ENCODE measurements at regions not wholly inside any gene's neighbourhood (a gene's known extent, or its start where the extent isn't known, plus 50 kb on each side); places are given as distances from the start of the nearest gene placed in this dataset.

DNA sequence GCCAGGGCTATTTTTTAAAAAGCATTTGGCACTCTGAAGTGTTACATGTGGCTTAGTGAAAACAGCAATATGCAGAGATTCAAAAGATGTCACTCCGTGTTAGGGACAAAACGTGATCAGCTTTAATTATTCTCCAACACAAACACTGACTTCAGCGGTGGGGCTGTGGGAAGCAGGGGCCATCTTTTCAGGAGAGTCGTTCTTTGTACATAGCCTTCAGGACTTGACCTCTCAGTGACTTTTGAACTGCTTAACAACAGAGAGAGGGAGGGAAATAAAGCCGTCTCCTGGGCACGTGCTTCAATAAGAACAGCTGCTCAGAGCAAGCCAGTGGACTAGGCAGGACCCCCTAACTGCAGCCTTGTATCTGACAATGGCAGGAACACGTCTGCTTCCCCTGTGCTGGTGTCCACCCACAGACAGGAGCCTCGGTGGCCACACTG lies 95.0 kb upstream of the HDAC4 start:
- BruUV-seq (replicated peaks) = no TSS peak
- SMC1A ChIA-PET (ENCODE audit: uncharacterized antibody, unreplicated experiment) = interaction anchor here (0.7 kb wide), 1 partner anchor 23 kb away, joined by 3 read pairs; no protein-coding TSS in a partner anchor
- CTCF ChIA-PET = no interaction called here
- no peaks in the 10 kb centered on the region for H4K20me1 ChIP-seq (ENCODE audit: control insufficient read depth, insufficient read depth)
- FAIRE-seq = no peak
- H3K4me3 ChIP-seq = no peak overlapping the region
- H3K4me2 ChIP-seq (ENCODE audit: control insufficient read depth, insufficient read depth) = no peak overlapping the region
- 6% methylated on average over 8 of the region's 8 CpGs for WGBS (ENCODE audit: insufficient coverage, insufficient replicate concordance, low lambda C conversion rate, missing lambda C conversion rate)
- ATAC-seq = no peak
- H3K79me2 ChIP-seq (ENCODE audit: control insufficient read depth, insufficient read depth, low read length) = no peaks in the 10 kb centered on the region
- no peaks in the 10 kb centered on the region for H3K4me1 ChIP-seq (ENCODE audit: control insufficient read depth, insufficient read depth, low read length)
- intact Hi-C loops (cut with micrococcal nuclease; ENCODE audit: unreplicated experiment) = no loop called here
- no peaks in the 10 kb centered on the region; the same call in 2 of the 3 replicates for H3K9me3 ChIP-seq (replicated peaks; ENCODE audit: control insufficient read depth, insufficient read depth, low read length)
- H3K36me3 ChIP-seq (ENCODE audit: control insufficient read depth in 2 of 2, insufficient read depth in 2 of 2, low read length in 1 of 2) = no peaks in the 10 kb centered on the region
- no peaks in the 10 kb centered on the region; a peak in 1 of 4 replicates for H3K27me3 ChIP-seq (replicated peaks in 1 of 2; ENCODE audit: control insufficient read depth in 2 of 2, insufficient read depth in 2 of 2, low read length in 1 of 2)
- no peak overlapping the region for H3K9ac ChIP-seq (ENCODE audit: control insufficient read depth, insufficient read depth, low read length)
- POLR2A ChIA-PET = no interaction called here
- DNase-seq (ENCODE audit: low read depth, low spot score) = no peak
- no peak overlapping the region for H2AFZ ChIP-seq (ENCODE audit: control insufficient read depth, low read depth, low read length)
- RAD21 ChIA-PET (ENCODE audit: unreplicated experiment) = no interaction called here
- H3K27ac ChIP-seq (ENCODE audit: control insufficient read depth, insufficient read depth) = no peak overlapping the region
- in situ Hi-C loops (cut with MboI) = no loop called here
- TF ChIP-seq, protein P1, sequence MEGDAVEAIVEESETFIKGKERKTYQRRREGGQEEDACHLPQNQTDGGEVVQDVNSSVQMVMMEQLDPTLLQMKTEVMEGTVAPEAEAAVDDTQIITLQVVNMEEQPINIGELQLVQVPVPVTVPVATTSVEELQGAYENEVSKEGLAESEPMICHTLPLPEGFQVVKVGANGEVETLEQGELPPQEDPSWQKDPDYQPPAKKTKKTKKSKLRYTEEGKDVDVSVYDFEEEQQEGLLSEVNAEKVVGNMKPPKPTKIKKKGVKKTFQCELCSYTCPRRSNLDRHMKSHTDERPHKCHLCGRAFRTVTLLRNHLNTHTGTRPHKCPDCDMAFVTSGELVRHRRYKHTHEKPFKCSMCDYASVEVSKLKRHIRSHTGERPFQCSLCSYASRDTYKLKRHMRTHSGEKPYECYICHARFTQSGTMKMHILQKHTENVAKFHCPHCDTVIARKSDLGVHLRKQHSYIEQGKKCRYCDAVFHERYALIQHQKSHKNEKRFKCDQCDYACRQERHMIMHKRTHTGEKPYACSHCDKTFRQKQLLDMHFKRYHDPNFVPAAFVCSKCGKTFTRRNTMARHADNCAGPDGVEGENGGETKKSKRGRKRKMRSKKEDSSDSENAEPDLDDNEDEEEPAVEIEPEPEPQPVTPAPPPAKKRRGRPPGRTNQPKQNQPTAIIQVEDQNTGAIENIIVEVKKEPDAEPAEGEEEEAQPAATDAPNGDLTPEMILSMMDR (IDR thresholded peaks at IDR 0.05 in 2 of 3, conservative IDR thresholded peaks at IDR 0.05 in 1 of 3; ENCODE audit: control insufficient read depth in 2 of 3, extremely low read depth in 1 of 3, insufficient read depth in 1 of 3, low read depth in 3 of 3, low read length in 3 of 3) = no peak
- no peak for TF ChIP-seq JUND (IDR thresholded peaks at IDR 0.05; ENCODE audit: low read depth, low read length)
- TF ChIP-seq TAF1 (IDR thresholded peaks at IDR 0.05; ENCODE audit: borderline replicate concordance, low read depth, low read length) = no peak
- TF ChIP-seq FOS (IDR thresholded peaks at IDR 0.05; ENCODE audit: borderline replicate concordance, extremely low read depth, insufficient read length) = no peak
- no peak for TF ChIP-seq IKZF1 (conservative IDR thresholded peaks at IDR 0.05)

DNA sequence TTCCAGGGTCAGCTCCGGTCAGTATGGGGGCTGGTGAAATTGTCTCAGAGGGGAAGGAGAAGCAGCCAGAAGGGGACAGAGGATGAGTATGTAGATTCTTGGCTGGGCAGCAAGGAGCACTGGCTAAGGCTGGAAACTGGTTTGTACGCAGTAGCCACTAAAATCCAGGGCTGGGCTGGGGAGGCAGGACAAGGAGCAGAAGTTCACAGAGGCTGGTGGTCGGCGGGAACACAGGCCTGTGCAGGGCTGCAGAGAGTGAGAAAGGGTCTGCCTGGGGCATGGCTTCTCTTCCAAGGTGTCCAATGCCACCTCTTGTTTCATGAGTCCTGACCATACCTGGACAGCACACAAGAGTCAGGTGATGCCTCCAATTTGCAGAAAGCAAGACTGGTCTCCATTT lies 94.4 kb upstream of the HDAC4 start:
- CTCF ChIA-PET = no interaction called here
- Histone ChIP-seq H3K4me3 (no peak overlapping the region), H3K4me1 (ENCODE audit: control insufficient read depth, insufficient read depth, low read length) (no peaks in the 10 kb centered on the region), H3K4me2 (ENCODE audit: control insufficient read depth, insufficient read depth) (no peak overlapping the region), H3K27ac (ENCODE audit: control insufficient read depth, insufficient read depth) (no peak overlapping the region), H2AFZ (ENCODE audit: control insufficient read depth, low read depth, low read length) (no peak overlapping the region), H3K27me3 (replicated peaks in 1 of 2; ENCODE audit: control insufficient read depth in 2 of 2, insufficient read depth in 2 of 2, low read length in 1 of 2) (no peaks in the 10 kb centered on the region; a peak in 1 of 4 replicates), H4K20me1 (ENCODE audit: control insufficient read depth, insufficient read depth) (no peaks in the 10 kb centered on the region), H3K36me3 (ENCODE audit: control insufficient read depth in 2 of 2, insufficient read depth in 2 of 2, low read length in 1 of 2) (no peaks in the 10 kb centered on the region), H3K9ac (ENCODE audit: control insufficient read depth, insufficient read depth, low read length) (no peak overlapping the region), H3K9me3 (replicated peaks; ENCODE audit: control insufficient read depth, insufficient read depth, low read length) (no peaks in the 10 kb centered on the region; the same call in 2 of the 3 replicates), H3K79me2 (ENCODE audit: control insufficient read depth, insufficient read depth, low read length) (no peaks in the 10 kb centered on the region)
- FAIRE-seq (no peak), DNase-seq (ENCODE audit: low read depth, low spot score) (no peak), ATAC-seq (no peak)
- 29% methylated on average over 4 of the region's 4 CpGs for WGBS (ENCODE audit: insufficient coverage, insufficient replicate concordance, low lambda C conversion rate, missing lambda C conversion rate)
- no TSS peak for BruUV-seq (replicated peaks)
- in situ Hi-C loops (cut with MboI) = no loop called here
- RAD21 ChIA-PET (ENCODE audit: unreplicated experiment) = no interaction called here
- TF ChIP-seq CHD4 (IDR thresholded peaks at IDR 0.05) (no peak), ZNF622 (IDR thresholded peaks at IDR 0.05) (no peak), GABPA (IDR thresholded peaks at IDR 0.05; ENCODE audit: low read depth) (no peak)
- TF ChIP-seq, protein P2, sequence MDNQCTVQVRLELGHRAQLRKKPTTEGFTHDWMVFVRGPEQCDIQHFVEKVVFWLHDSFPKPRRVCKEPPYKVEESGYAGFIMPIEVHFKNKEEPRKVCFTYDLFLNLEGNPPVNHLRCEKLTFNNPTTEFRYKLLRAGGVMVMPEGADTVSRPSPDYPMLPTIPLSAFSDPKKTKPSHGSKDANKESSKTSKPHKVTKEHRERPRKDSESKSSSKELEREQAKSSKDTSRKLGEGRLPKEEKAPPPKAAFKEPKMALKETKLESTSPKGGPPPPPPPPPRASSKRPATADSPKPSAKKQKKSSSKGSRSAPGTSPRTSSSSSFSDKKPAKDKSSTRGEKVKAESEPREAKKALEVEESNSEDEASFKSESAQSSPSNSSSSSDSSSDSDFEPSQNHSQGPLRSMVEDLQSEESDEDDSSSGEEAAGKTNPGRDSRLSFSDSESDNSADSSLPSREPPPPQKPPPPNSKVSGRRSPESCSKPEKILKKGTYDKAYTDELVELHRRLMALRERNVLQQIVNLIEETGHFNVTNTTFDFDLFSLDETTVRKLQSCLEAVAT (IDR thresholded peaks at IDR 0.05) = no peak
- TF ChIP-seq, protein P3, sequence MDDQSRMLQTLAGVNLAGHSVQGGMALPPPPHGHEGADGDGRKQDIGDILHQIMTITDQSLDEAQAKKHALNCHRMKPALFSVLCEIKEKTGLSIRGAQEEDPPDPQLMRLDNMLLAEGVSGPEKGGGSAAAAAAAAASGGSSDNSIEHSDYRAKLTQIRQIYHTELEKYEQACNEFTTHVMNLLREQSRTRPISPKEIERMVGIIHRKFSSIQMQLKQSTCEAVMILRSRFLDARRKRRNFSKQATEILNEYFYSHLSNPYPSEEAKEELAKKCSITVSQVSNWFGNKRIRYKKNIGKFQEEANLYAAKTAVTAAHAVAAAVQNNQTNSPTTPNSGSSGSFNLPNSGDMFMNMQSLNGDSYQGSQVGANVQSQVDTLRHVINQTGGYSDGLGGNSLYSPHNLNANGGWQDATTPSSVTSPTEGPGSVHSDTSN (IDR thresholded peaks at IDR 0.05; ENCODE audit: insufficient replicate concordance, low read depth, low read length) = no peak
- POLR2A ChIA-PET = no interaction called here
- SMC1A ChIA-PET (ENCODE audit: uncharacterized antibody, unreplicated experiment) = no interaction called here
- intact Hi-C loops (cut with micrococcal nuclease; ENCODE audit: unreplicated experiment) = no loop called here

All from GM12878 (cell line).